Tibial nerve (tissue), 4 donors: ENCODE measurements at regions not wholly inside any gene's neighbourhood (a gene's known extent, or its start where the extent isn't known, plus 50 kb on each side); places are given as distances from the start of the nearest gene placed in this dataset.

Experiments used
- DNase-seq, 2 donors: peaks; one replicate each; pipeline ENCODE4 v3.0.0-alpha.2; 2019; ENCODE audit warnings: low spot score in 2 of 2
- H3K27ac ChIP-seq, 4 donors: fragments of 200-600 bp; sonication (generic) in 3 of 4; one replicate each; pipeline ENCODE4 v1.5.1; 2017 to 2019; ENCODE audit warnings: mild to moderate bottlenecking in 1 of 4
- H3K27me3 ChIP-seq, 2 donors: fragments of 200-600 bp; sonication (generic) in 1 of 2; one replicate each; pipeline versions ENCODE4 v1.5.1 to v1.6.0; 2017 to 2019
- H3K36me3 ChIP-seq, 3 donors: fragments of 200-600 bp; sonication (generic); one replicate each; pipeline ENCODE4 v1.5.1; 2018 to 2019
- H3K4me1 ChIP-seq, 4 donors: fragments of 200-600 bp; sonication (generic) in 3 of 4; one replicate each; pipeline ENCODE4 v1.5.1; 2017 to 2019
- H3K4me3 ChIP-seq, 4 donors: fragments of 200-600 bp; sonication (generic) in 3 of 4; one replicate each; pipeline ENCODE4 v1.5.1; 2017 to 2019; ENCODE audit warnings: mild to moderate bottlenecking in 1 of 4, moderate library complexity in 1 of 4
- H3K9me3 ChIP-seq, 4 donors: fragments of 200-600 bp; sonication (generic) in 3 of 4; one replicate each; pipeline ENCODE4 v1.5.1; 2017 to 2019
- EP300 ChIP-seq, 2 donors: sonication (generic); formaldehyde crosslinking; IDR thresholded peaks; one replicate each; pipeline ENCODE4 v1.6.1; 2017; ENCODE audit warnings: antibody characterized with exemption in 2 of 2, mild to moderate bottlenecking in 1 of 2
- POLR2A ChIP-seq, 2 donors: fragments of 450-650 bp; IDR thresholded peaks; one replicate each; pipeline ENCODE4 v1.6.1; 2017; ENCODE audit warnings: antibody characterized with exemption in 2 of 2, mild to moderate bottlenecking in 2 of 2, moderate library complexity in 2 of 2
- WGBS, 2 donors: methylation state at CpG; one replicate each; pipeline ENCODE4 v1.1.5; 2018; 5-methylcytosine and 5-hydroxymethylcytosine counted together
- TF ChIP-seq, protein P1 (sequence below), 5 experiments: fragments of 200-600 bp in 3 of 5; fragments of 450-650 bp in 2 of 5; sonication (generic) in 3 of 5; IDR thresholded peaks; one replicate each; pipeline ENCODE4 v1.5.1; 2016 to 2019; ENCODE audit warnings: antibody characterized with exemption in 5 of 5, mild to moderate bottlenecking in 3 of 5, moderate library complexity in 2 of 5

DNA sequence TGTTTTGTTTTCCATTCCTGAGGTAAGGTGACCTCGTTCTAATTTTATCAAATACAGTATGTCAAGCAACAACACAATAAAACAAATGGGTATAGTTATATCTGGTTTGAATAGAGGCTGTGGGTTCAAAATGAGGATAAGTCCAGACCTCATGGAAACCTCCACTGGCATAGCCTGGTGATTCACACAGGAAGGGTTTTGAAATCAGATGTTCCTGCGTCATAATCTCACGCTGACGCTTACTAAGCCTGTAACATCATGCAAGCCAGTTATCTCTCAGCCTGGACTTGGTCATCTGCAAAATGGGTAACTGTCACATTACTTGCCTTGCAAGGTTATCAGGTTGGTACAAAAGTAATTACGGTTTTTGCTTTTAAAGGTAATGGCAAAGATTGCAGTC lies 1056.3 kb upstream of the EEF2KMT start:
- H3K36me3 ChIP-seq: no peaks in the 10 kb centered on the region
- no peaks in the 10 kb centered on the region for H3K9me3 ChIP-seq
- no peak overlapping the region for H3K4me3 ChIP-seq
- TF ChIP-seq EP300 (IDR thresholded peaks at IDR 0.05) (no peak), POLR2A (IDR thresholded peaks at IDR 0.05) (no peak)
- TF ChIP-seq, protein P1, sequence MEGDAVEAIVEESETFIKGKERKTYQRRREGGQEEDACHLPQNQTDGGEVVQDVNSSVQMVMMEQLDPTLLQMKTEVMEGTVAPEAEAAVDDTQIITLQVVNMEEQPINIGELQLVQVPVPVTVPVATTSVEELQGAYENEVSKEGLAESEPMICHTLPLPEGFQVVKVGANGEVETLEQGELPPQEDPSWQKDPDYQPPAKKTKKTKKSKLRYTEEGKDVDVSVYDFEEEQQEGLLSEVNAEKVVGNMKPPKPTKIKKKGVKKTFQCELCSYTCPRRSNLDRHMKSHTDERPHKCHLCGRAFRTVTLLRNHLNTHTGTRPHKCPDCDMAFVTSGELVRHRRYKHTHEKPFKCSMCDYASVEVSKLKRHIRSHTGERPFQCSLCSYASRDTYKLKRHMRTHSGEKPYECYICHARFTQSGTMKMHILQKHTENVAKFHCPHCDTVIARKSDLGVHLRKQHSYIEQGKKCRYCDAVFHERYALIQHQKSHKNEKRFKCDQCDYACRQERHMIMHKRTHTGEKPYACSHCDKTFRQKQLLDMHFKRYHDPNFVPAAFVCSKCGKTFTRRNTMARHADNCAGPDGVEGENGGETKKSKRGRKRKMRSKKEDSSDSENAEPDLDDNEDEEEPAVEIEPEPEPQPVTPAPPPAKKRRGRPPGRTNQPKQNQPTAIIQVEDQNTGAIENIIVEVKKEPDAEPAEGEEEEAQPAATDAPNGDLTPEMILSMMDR (IDR thresholded peaks at IDR 0.05): no peak
- no peak for DNase-seq
- 90 to 93% methylated on average over 5 of the region's 5 CpGs for WGBS, 2 donors
- H3K27ac ChIP-seq: no peak overlapping the region
- no peaks in the 10 kb centered on the region for H3K4me1 ChIP-seq
- no peaks in the 10 kb centered on the region for H3K27me3 ChIP-seq

- Histone ChIP-seq H3K9me3 (peaks cover 0 to 8% (median 0%) of the 10 kb centered on the region in 4 donors), H3K4me1 (no peaks in the 10 kb centered on the region), H3K27me3 (no peaks in the 10 kb centered on the region), H3K4me3 (no peak overlapping the region), H3K36me3 (no peaks in the 10 kb centered on the region), H3K27ac (no peak overlapping the region)
- TF ChIP-seq POLR2A (IDR thresholded peaks at IDR 0.05): no peak
- TF ChIP-seq, protein P1 (IDR thresholded peaks at IDR 0.05): no peak
- TF ChIP-seq EP300 (IDR thresholded peaks at IDR 0.05): no peak
- DNase-seq: no peak
- WGBS, 2 donors: 82 to 85% methylated on average over 10 of the region's 10 CpGs
Observed at GRCh38 chr16:6149031-6149430, 1051.4 kb upstream of the EEF2KMT start.

DNA sequence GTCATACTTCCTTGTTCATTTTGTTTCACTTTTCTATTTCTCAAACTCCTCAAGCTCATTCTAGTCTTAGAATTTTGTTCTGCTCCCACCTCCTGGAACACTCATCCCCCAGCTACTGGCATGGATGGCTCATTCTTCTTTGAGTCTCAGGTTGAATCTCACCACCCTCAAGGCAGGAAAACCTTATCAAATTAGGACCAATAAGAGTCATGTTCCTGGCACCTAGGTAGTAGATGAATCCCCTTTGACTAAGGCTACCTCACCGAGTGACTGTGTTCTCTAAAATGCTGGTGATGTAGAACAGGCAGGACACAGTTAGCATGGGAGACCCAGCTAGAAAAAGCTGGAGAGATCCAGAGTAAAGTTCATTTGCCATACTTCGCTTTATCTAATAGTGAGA lies 1050.8 kb upstream of the EEF2KMT start:
- TF ChIP-seq EP300 (IDR thresholded peaks at IDR 0.05) (no peak), POLR2A (IDR thresholded peaks at IDR 0.05) (no peak)
- TF ChIP-seq, protein P1 (IDR thresholded peaks at IDR 0.05): no peak
- Histone ChIP-seq H3K27me3 (no peaks in the 10 kb centered on the region), H3K36me3 (no peaks in the 10 kb centered on the region), H3K9me3 (peaks cover 0 to 8% (median 0%) of the 10 kb centered on the region in 4 donors), H3K4me3 (no peak overlapping the region), H3K27ac (no peak overlapping the region), H3K4me1 (no peaks in the 10 kb centered on the region)
- 73 to 92% methylated on average over 2 of the region's 2 CpGs for WGBS, 2 donors
- DNase-seq: no peak

DNA sequence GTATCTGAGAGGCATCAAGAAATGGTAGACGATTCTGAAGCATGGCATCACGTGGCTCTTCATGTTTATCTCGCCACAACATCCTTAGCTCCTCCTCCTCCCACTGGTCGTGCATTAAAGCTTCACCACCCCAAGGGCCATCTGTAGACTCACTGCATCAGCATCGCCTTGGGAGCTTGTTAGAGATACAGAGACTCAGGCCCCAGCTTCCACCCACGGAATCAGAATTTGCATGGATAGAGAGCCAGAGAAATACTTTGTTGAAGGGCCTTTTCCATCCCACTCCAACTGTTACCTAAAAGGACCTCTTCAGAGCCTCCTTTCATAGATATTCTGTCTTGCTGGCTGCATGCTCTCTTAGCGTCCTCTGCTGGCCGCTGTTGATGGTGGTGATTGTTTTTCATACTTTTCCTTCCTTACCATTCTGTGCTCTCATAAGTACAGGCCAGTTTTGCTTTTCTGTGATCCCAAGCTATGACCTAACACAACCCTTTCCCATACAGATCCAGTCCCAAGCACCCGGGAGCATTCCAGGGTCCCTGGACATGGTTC lies 1049.4 kb upstream of the EEF2KMT start:
- WGBS, 2 donors: 57 to 58% methylated on average over 9 of the region's 9 CpGs
- no peaks in the 10 kb centered on the region for H3K27me3 ChIP-seq
- peaks cover 0 to 8% (median 0%) of the 10 kb centered on the region in 4 donors for H3K9me3 ChIP-seq
- DNase-seq: no peak
- no peak for TF ChIP-seq EP300 (IDR thresholded peaks at IDR 0.05)
- TF ChIP-seq, protein P1 (IDR thresholded peaks at IDR 0.05): no peak
- no peak for TF ChIP-seq POLR2A (IDR thresholded peaks at IDR 0.05)
- H3K27ac ChIP-seq: no peak overlapping the region
- no peaks in the 10 kb centered on the region for H3K36me3 ChIP-seq
- H3K4me3 ChIP-seq: no peak overlapping the region
- H3K4me1 ChIP-seq: no peaks in the 10 kb centered on the region

- H3K9me3 ChIP-seq: peaks cover 0 to 8% (median 0%) of the 10 kb centered on the region in 4 donors
- H3K4me3 ChIP-seq: no peak overlapping the region
- TF ChIP-seq, protein P1 (IDR thresholded peaks at IDR 0.05): no peak
- TF ChIP-seq POLR2A (IDR thresholded peaks at IDR 0.05) (no peak), EP300 (IDR thresholded peaks at IDR 0.05) (no peak)
- WGBS, 2 donors: 89 to 94% methylated on average over 2 of the region's 2 CpGs
- H3K36me3 ChIP-seq: no peaks in the 10 kb centered on the region
- H3K27me3 ChIP-seq: no peaks in the 10 kb centered on the region
- no peak overlapping the region for H3K27ac ChIP-seq
- no peaks in the 10 kb centered on the region for H3K4me1 ChIP-seq
- DNase-seq: no peak
Observed at GRCh38 chr16:6146356-6146755, 1048.8 kb upstream of the EEF2KMT start.
